ENCODE measurements at regions not wholly inside any gene's neighbourhood (a gene's known extent, or its start where the extent isn't known, plus 50 kb on each side); places are given as distances from the start of the nearest gene placed in this dataset.

DNA sequence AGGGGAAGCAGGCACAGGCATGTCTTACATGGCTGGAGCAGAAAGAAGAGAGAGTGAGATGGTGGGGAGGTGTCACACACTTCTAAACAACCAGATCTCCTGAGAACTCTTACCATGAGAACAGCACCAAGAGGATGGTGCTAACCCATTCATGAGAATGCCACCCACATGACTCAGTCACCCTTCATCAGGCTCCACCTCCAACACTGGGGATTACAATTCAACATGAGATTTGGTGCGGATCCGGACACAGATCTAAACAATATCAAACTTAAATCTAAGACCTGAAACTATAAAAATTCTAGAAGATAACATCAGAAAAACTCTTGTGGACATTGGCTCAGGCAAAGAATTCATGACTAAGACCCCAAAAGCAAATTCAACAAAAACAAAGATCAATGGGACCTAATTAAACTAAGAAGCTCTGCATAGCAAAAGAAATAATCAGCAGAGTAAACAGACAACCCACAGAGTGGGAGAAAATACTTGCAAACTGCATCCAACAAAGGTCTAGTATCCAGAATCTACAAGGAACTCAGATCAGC, 65.4 kb downstream of the SPATA31C2 start:
- no peaks in the 10 kb centered on the region for H3K9me3 ChIP-seq
- intact Hi-C loops (cut with DNase I): no loop called here
- no peak for TF ChIP-seq POLR2A (IDR thresholded peaks at IDR 0.05)
- no peak for TF ChIP-seq CTCF (IDR thresholded peaks at IDR 0.05)
- H3K27ac ChIP-seq: no peak overlapping the region
- peaks cover 3 to 10% of the 10 kb centered on the region in 2 donors for H3K4me1 ChIP-seq
- no peaks in the 10 kb centered on the region for H3K36me3 ChIP-seq
- H3K27me3 ChIP-seq: no peaks in the 10 kb centered on the region
- 93 to 100% methylated on average over 2 of the region's 2 CpGs for WGBS, 2 donors
- DNase-seq: no peak
- no peak overlapping the region for H3K4me3 ChIP-seq (replicated peaks in 1 of 3)

- 77 to 83% methylated on average over 2 of the region's 2 CpGs for WGBS, 2 donors
These were observed 66.9 kb downstream of the SPATA31C2 start for GRCh38 chr9:88071331-88071730.

GRCh38 chr9:88065619-88066018, 72.7 kb downstream of the SPATA31C2 start:
- WGBS, 2 donors: 40 to 47% methylated on average over 3 of the region's 3 CpGs
- no peak for DNase-seq
- Histone ChIP-seq H3K27me3 (no peaks in the 10 kb centered on the region), H3K9me3 (no peaks in the 10 kb centered on the region), H3K4me1 (no peaks in the 10 kb centered on the region), H3K36me3 (no peaks in the 10 kb centered on the region), H3K4me3 (replicated peaks in 1 of 3) (no peak overlapping the region), H3K27ac (no peak overlapping the region)
- intact Hi-C loops (cut with DNase I): no loop called here
- TF ChIP-seq POLR2A (IDR thresholded peaks at IDR 0.05) (no peak), CTCF (IDR thresholded peaks at IDR 0.05) (no peak)

More at GRCh38 chr9:88071331-88071730, 66.9 kb downstream of the SPATA31C2 start:
- H3K9me3 ChIP-seq: no peaks in the 10 kb centered on the region
- no peaks in the 10 kb centered on the region for H3K36me3 ChIP-seq
- TF ChIP-seq CTCF (IDR thresholded peaks at IDR 0.05) (no peak), POLR2A (IDR thresholded peaks at IDR 0.05) (no peak)
- no peak overlapping the region for H3K4me3 ChIP-seq (replicated peaks in 1 of 3)
- H3K4me1 ChIP-seq: peaks cover 3 to 4% of the 10 kb centered on the region in 2 donors
- no peak overlapping the region for H3K27ac ChIP-seq
- DNase-seq: no peak
- H3K27me3 ChIP-seq: no peaks in the 10 kb centered on the region
- intact Hi-C loops (cut with DNase I): no loop called here

DNA sequence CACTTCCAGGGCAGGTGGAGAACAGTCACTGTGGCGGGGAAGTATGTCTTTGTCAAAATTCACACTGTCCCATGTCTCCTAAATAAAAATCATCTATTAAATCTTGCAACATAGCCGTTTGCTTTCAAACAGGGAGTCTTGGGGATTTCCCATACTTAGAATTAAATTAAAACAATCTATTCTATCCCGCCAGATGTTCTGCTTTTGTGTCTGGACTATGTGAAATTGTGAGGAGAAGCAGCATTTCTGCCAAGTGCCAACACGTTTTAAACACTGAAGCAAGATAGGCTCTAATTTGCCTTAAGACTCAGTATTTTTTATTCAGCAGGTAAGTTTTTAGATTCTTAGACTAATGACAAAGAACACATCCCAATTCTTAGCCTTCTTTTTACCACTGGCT, 73.7 kb downstream of the SPATA31C2 start:
- Histone ChIP-seq H3K9me3 (no peaks in the 10 kb centered on the region), H3K4me3 (replicated peaks in 1 of 3) (no peak overlapping the region), H3K27ac (no peak overlapping the region), H3K27me3 (no peaks in the 10 kb centered on the region), H3K4me1 (no peaks in the 10 kb centered on the region), H3K36me3 (no peaks in the 10 kb centered on the region)
- TF ChIP-seq CTCF (IDR thresholded peaks at IDR 0.05) (no peak), POLR2A (IDR thresholded peaks at IDR 0.05) (no peak)
- DNase-seq: no peak
- WGBS, 2 donors: 78 to 79% methylated on average over 4 of the region's 4 CpGs
- intact Hi-C loops (cut with DNase I): no loop called here

- Histone ChIP-seq H3K4me1 (no peaks in the 10 kb centered on the region), H3K27ac (no peak overlapping the region), H3K4me3 (replicated peaks in 1 of 3) (no peak overlapping the region), H3K9me3 (no peaks in the 10 kb centered on the region), H3K27me3 (no peaks in the 10 kb centered on the region), H3K36me3 (no peaks in the 10 kb centered on the region)
- intact Hi-C loops (cut with DNase I): no loop called here
- TF ChIP-seq POLR2A (IDR thresholded peaks at IDR 0.05) (no peak), CTCF (IDR thresholded peaks at IDR 0.05) (no peak)
- no peak for DNase-seq
- WGBS, 2 donors: 89 to 94% methylated on average over 7 of the region's 7 CpGs
These were observed 77.5 kb downstream of the SPATA31C2 start for GRCh38 chr9:88060746-88061145.

Measured in thyroid gland (tissue), 4 donors.